H9 (cell line): ENCODE measurements at regions not wholly inside any gene's neighbourhood (a gene's known extent, or its start where the extent isn't known, plus 50 kb on each side); places are given as distances from the start of the nearest gene placed in this dataset.

Source experiments
- DNase-seq: peaks from one replicate; pipeline ENCODE4 v3.0.0-alpha.2; 2017
- H2AFZ ChIP-seq: one replicate; pipeline ENCODE4 v1.6.1; 2013; ENCODE audit warnings: mild to moderate bottlenecking, low read length, control low read depth, moderate library complexity
- H2AK5ac ChIP-seq: 2 replicates; pipeline ENCODE4 v1.6.1; 2013; ENCODE audit warnings: low read length, control low read depth, mixed read lengths; ENCODE audit not compliant: insufficient read length
- H2BK120ac ChIP-seq: one replicate; pipeline ENCODE4 v1.6.1; 2013; ENCODE audit warnings: low read depth, mild to moderate bottlenecking, low read length, control low read depth, inconsistent platforms; ENCODE audit not compliant: poor library complexity, severe bottlenecking
- H2BK12ac ChIP-seq: 2 replicates; pipeline ENCODE4 v1.6.1; 2013; ENCODE audit warnings: low read length, control low read depth, mixed read lengths, low read depth; ENCODE audit not compliant: insufficient read length
- H2BK15ac ChIP-seq: 2 replicates; pipeline ENCODE4 v1.6.1; 2013; ENCODE audit warnings: low read depth, low read length, control low read depth
- H2BK20ac ChIP-seq: one replicate; pipeline ENCODE4 v1.6.1; 2013; ENCODE audit warnings: low read depth, mild to moderate bottlenecking, low read length, control low read depth, inconsistent platforms; ENCODE audit not compliant: poor library complexity, severe bottlenecking
- H2BK5ac ChIP-seq: 2 replicates; pipeline ENCODE4 v1.6.1; 2013; ENCODE audit warnings: low read length, control low read depth, mixed read lengths; ENCODE audit not compliant: insufficient read length
- H3K14ac ChIP-seq: 2 replicates; pipeline ENCODE4 v1.6.1; 2013; ENCODE audit warnings: low read length, control low read depth; ENCODE audit not compliant: insufficient read depth
- H3K18ac ChIP-seq: 2 replicates; pipeline ENCODE4 v1.6.1; 2013; ENCODE audit warnings: low read depth, mild to moderate bottlenecking, mixed read lengths, low read length, control low read depth; ENCODE audit not compliant: insufficient read length
- H3K23ac ChIP-seq: 2 replicates; pipeline ENCODE4 v1.6.1; 2013; ENCODE audit warnings: low read length, control low read depth, mixed read lengths, low read depth; ENCODE audit not compliant: insufficient read length
- H3K23me2 ChIP-seq: 2 replicates; pipeline ENCODE4 v1.6.1; 2013; ENCODE audit warnings: low read depth, mild to moderate bottlenecking, mixed read lengths, low read length, control low read depth; ENCODE audit not compliant: insufficient read length, poor library complexity, severe bottlenecking
- H3K27ac ChIP-seq: 2 replicates; pipeline ENCODE4 v1.5.1; 2013; ENCODE audit warnings: low read length, control low read depth, mixed read lengths, low read depth; ENCODE audit not compliant: insufficient read length
- H3K27me3 ChIP-seq: 2 replicates; pipeline ENCODE4 v1.6.1; 2013; ENCODE audit warnings: low read length, control low read depth, inconsistent platforms; ENCODE audit not compliant: insufficient read depth
- H3K4ac ChIP-seq: 2 replicates; pipeline ENCODE4 v1.6.1; 2013; ENCODE audit warnings: low read depth, mild to moderate bottlenecking, control low read depth, inconsistent platforms, low read length, moderate library complexity
- H3K4me1 ChIP-seq: 2 replicates; pipeline ENCODE4 v1.6.1; 2013; ENCODE audit warnings: low read length, control low read depth, inconsistent platforms; ENCODE audit not compliant: insufficient read depth
- H3K4me2 ChIP-seq: 2 replicates; pipeline ENCODE4 v1.6.1; 2013; ENCODE audit warnings: low read length, control low read depth, mixed read lengths; ENCODE audit not compliant: insufficient read length, insufficient read depth
- H3K56ac ChIP-seq: 2 replicates; pipeline ENCODE4 v1.6.1; 2013; ENCODE audit warnings: low read depth, mild to moderate bottlenecking, mixed read lengths, low read length, control low read depth; ENCODE audit not compliant: insufficient read length
- H3K79me1 ChIP-seq: 2 replicates; pipeline ENCODE4 v1.6.1; 2013; ENCODE audit warnings: low read depth, mild to moderate bottlenecking, moderate library complexity, low read length, control low read depth, inconsistent platforms; ENCODE audit not compliant: insufficient read depth, poor library complexity, severe bottlenecking
- H3K79me2 ChIP-seq: 2 replicates; pipeline ENCODE4 v1.6.1; 2013; ENCODE audit warnings: low read length, control low read depth, inconsistent platforms; ENCODE audit not compliant: insufficient read depth
- H3K9ac ChIP-seq: 2 replicates; pipeline ENCODE4 v1.6.1; 2013; ENCODE audit warnings: low read length, control low read depth, mixed read lengths; ENCODE audit not compliant: insufficient read length; ENCODE audit errors: extremely low read depth
- H3K9me3 ChIP-seq: one replicate; pipeline ENCODE4 v1.6.1; 2013; ENCODE audit warnings: low read depth, low read length, inconsistent platforms; ENCODE audit not compliant: control insufficient read depth
- H3T11ph ChIP-seq: one replicate; pipeline ENCODE4 v1.6.1; 2013; ENCODE audit warnings: mild to moderate bottlenecking, low read length, control low read depth, inconsistent platforms
- H4K20me1 ChIP-seq: one replicate; pipeline ENCODE4 v1.6.1; 2013; ENCODE audit not compliant: control insufficient read depth, insufficient read length, insufficient read depth
- H4K5ac ChIP-seq: 2 replicates; pipeline ENCODE4 v1.6.1; 2013; ENCODE audit warnings: low read depth, mild to moderate bottlenecking, mixed read lengths, low read length, control low read depth; ENCODE audit not compliant: insufficient read length
- H4K8ac ChIP-seq: replicated peaks from 2 replicates; pipeline ENCODE4 v1.6.1; 2013; ENCODE audit warnings: low read length, control low read depth, mixed read lengths, low read depth; ENCODE audit not compliant: insufficient read length
- H4K91ac ChIP-seq: 2 replicates; pipeline ENCODE4 v1.6.1; 2013; ENCODE audit warnings: low read depth, mild to moderate bottlenecking, moderate library complexity, mixed read lengths, low read length, control low read depth; ENCODE audit not compliant: insufficient read length
- H3K27ac Mint-ChIP-seq, 3 experiments: 2 replicates in 2 of 3; 3 replicates in 1 of 3; pipeline ENCODE4 v1.8.0; 2020 to 2021; ENCODE audit warnings: mixed read lengths in 3 of 3, mild to moderate bottlenecking in 1 of 3, moderate library complexity in 1 of 3
- H3K27me3 Mint-ChIP-seq: 2 replicates; pipeline ENCODE4 v1.8.0; 2021; ENCODE audit warnings: low read depth, mild to moderate bottlenecking, moderate library complexity, mixed read lengths
- H3K36me3 Mint-ChIP-seq, 3 experiments: 2 replicates in 2 of 3; 3 replicates in 1 of 3; pipeline ENCODE4 v1.8.0; 2020 to 2021; ENCODE audit warnings: low read depth in 3 of 3, mixed read lengths in 3 of 3; ENCODE audit not compliant: insufficient read depth in 1 of 3
- H3K4me1 Mint-ChIP-seq, 2 experiments: 2 replicates each; pipeline ENCODE4 v1.8.0; 2020; ENCODE audit warnings: mixed read lengths in 2 of 2
- H3K4me3 Mint-ChIP-seq, 2 experiments: 2 replicates in 1 of 2; 3 replicates in 1 of 2; pipeline ENCODE4 v1.8.0; 2020 to 2021; ENCODE audit warnings: mild to moderate bottlenecking in 2 of 2, mixed read lengths in 2 of 2, moderate library complexity in 1 of 2
- H3K9me3 Mint-ChIP-seq, 2 experiments: 2 replicates in 1 of 2; 3 replicates in 1 of 2; pipeline ENCODE4 v1.8.0; 2020; ENCODE audit warnings: mild to moderate bottlenecking in 2 of 2, mixed read lengths in 2 of 2, moderate library complexity in 1 of 2
- CTCF ChIP-seq: fragments of 200-600 bp; sonication (generic); conservative IDR thresholded peaks from 3 replicates; pipeline ENCODE4 v1.8.0; 2021; ENCODE audit warnings: antibody characterized with exemption, mild to moderate bottlenecking
- WGBS: extraction: QIAGEN DNeasy Blood & Tissue Kit; methylation state at CpG from one replicate; pipeline ENCODE4 v1.1.7; 2013; ENCODE audit warnings: missing lambda C conversion rate, low lambda C conversion rate, mixed read lengths; ENCODE audit not compliant: insufficient read length; ENCODE audit errors: extremely low coverage; 5-methylcytosine and 5-hydroxymethylcytosine counted together

- DNase-seq = no peak
- no peaks in the 10 kb centered on the region for H3K4me1 ChIP-seq
Observed at GRCh38 chrX:95885074-95885473, 799.6 kb upstream of the DIAPH2 start.

More at GRCh38 chrX:95885074-95885473, 799.6 kb upstream of the DIAPH2 start:
- H3K79me2 ChIP-seq = no peaks in the 10 kb centered on the region
- no peak overlapping the region for H3K14ac ChIP-seq
- no peak overlapping the region for H3K27ac Mint-ChIP-seq
- no peak overlapping the region for H3K56ac ChIP-seq
- 0 out of 4 replicates have a peak, but pooled peaks cover 0 to 5% of the 10 kb centered on the region in 2 experiments for H3K4me1 Mint-ChIP-seq
- WGBS = no CpG with 5 or more reads among the region's 3 CpGs
- H2BK15ac ChIP-seq = no peak overlapping the region
- H3K27me3 Mint-ChIP-seq = no peaks in the 10 kb centered on the region; the same call in 1 of the 2 replicates
- H3K23me2 ChIP-seq = no peaks in the 10 kb centered on the region
- no peak overlapping the region for H3K9ac ChIP-seq
- no peaks in the 10 kb centered on the region for H3K79me1 ChIP-seq
- no peak overlapping the region for H3K23ac ChIP-seq
- no peak overlapping the region for H4K8ac ChIP-seq
- H3K4me2 ChIP-seq = no peak overlapping the region
- H3K4ac ChIP-seq = no peak overlapping the region
- no peak overlapping the region for H4K5ac ChIP-seq
- no peak overlapping the region for H4K91ac ChIP-seq
- no peak overlapping the region for H2BK20ac ChIP-seq
- no peak overlapping the region for H3K18ac ChIP-seq
- H3K9me3 ChIP-seq = no peaks in the 10 kb centered on the region
- no peak for TF ChIP-seq CTCF
- no peak overlapping the region for H2AFZ ChIP-seq
- no peak overlapping the region for H2BK120ac ChIP-seq
- H2BK5ac ChIP-seq = no peak overlapping the region
- H3K27ac ChIP-seq = no peak overlapping the region
- H3K36me3 Mint-ChIP-seq = no peaks in the 10 kb centered on the region
- no peak overlapping the region for H3T11ph ChIP-seq
- no peak overlapping the region for H3K4me3 Mint-ChIP-seq
- no peaks in the 10 kb centered on the region for H3K9me3 Mint-ChIP-seq
- no peak overlapping the region for H2AK5ac ChIP-seq
- no peak overlapping the region for H2BK12ac ChIP-seq
- no peaks in the 10 kb centered on the region for H3K27me3 ChIP-seq
- H4K20me1 ChIP-seq = no peaks in the 10 kb centered on the region
